ENCODE measurements at regions not wholly inside any gene's neighbourhood (a gene's known extent, or its start where the extent isn't known, plus 50 kb on each side); places are given as distances from the start of the nearest gene placed in this dataset.
"Not testable (repeated sequence)": the region's sequence is repeated elsewhere in the genome, so short reads cannot be mapped to it uniquely, and the experiment has no call there.

DNA sequence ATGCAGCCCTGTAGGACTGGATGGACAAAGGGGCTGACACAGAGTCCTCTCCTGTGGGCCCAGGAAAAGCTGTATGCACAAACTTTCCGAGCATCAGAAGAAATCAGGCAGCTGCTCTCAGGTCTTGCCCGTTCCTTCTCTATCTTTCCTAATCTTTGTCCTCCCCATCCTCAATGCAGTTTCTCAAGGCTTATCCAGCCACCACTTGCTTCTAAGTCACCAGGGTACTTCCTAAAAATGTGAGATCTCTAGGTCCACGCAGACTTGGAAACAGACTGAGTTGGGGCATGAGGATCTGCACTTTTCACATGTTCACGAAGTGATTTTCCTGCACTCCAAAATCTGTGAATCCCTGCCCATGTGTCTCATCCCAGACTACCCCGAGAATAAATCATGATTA, 394.5 kb upstream of the SLC35B3 start:
- DNase-seq (ENCODE audit: low read depth), result no peak

DNA sequence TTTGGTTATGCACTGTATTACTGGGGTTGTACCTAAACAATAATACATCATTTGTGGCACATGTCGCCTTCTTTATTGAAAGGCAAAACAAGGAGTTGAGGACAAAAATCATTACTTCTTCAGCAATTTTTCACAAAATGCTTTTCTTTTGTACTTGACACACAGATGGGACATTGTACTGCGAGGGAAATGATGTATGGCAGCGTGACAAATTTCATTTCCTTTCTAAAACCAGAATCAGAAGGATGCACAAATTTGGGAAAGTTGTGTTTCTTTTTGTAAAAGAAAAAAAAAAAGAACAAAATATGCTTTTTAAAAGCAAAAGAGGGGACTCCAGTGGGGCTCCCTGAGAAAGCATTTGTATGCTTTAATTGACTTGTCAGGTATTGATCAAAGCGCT, 394.0 kb upstream of the SLC35B3 start:
- no peak for DNase-seq (ENCODE audit: low read depth)

DNA sequence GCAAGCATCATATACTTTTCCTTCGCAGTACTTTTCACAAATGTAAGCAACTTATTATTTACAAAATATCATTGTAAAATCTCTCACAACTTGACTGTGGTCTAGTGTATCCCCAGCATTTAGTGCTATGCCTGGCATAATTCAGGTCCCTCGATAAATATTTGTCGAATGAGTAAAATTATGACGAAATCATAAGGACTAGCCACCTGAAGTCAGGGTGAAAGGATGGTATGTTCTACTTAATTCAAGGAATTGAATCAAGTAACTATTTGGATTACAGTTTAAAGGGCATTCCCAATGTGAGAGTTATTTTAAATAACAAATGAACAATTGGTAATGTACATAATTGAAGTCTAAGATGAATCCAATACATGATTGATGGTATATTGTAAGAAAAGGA, 393.0 kb upstream of the SLC35B3 start:
- DNase-seq (ENCODE audit: low read depth), result no peak

DNA sequence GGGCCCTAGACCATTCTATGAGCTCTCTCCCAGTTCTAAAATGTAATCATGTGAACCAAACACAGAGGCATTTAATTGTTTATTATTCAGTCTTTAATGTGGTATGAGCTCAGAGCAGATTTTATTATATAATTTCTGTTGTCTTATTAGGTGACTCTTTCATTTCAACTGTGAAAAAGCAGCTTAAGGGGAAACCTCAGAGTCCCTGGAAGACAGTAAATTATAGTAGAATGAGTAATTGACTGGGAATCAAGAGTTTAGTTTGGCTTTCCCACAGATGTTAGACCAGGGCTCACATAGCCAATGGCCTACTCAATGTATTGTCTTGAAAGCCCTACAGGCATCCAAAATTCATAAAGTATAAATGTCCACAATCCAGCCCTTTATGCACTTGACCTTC, 390.4 kb upstream of the SLC35B3 start:
- DNase-seq (ENCODE audit: low read depth), result no peak

DNA sequence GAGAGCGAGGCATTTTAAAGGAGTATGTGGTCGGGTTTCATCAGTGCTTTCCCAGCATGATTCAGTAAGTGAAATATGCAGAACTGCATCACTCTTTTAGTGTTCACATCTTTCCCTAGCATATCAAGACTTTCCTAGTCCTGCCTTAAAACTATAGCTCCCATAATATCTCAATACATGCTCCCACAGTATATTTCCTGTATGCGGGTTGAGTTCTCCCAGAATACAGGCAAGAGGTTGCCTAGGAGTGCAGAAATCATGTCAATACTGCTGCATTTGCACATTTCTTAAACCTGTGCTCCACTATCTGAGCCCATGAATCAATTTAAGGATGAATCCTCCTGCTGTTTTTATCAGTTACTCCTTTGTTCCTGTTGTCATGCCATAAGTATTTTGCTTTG, 386.6 kb upstream of the SLC35B3 start:
- no peak for DNase-seq (ENCODE audit: low read depth)

DNA sequence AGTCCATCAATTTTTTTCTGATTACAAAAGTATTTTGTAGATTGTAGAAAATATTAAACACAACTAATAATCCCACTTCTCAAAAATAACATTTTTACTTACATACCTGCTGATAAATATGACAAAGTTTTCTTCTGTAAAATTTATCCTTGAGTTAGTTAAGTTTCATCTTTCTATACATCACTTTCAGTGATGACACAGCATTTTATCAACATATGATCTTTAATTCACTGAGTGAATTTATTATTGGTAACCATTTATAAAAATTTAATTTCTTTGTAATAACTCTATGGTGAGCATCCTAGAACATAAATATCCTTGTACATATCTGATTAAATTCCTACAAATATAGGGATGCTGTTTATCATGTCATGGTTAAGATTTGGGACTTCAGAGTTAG, 385.0 kb upstream of the SLC35B3 start:
- DNase-seq (ENCODE audit: low read depth), result no peak

DNA sequence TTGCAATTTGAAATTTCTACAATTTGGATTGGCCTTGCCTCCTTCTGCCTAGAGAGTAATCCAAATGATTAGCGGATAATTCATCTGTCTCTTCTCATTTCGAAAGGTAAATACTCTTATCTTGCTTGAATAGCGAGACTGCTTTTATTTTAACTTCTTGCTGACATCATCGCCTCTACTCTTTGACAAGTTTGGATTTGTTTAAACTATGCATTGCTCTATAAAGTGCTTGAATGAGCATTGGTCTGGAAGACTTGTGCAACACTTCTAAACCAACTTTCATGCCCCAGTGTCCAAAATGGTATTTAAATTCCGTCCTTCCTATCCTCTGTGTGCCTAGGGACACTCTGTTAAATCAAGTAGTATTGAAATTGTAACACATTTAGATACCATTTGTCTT, 384.1 kb upstream of the SLC35B3 start:
- no peak for DNase-seq (ENCODE audit: low read depth)

DNA sequence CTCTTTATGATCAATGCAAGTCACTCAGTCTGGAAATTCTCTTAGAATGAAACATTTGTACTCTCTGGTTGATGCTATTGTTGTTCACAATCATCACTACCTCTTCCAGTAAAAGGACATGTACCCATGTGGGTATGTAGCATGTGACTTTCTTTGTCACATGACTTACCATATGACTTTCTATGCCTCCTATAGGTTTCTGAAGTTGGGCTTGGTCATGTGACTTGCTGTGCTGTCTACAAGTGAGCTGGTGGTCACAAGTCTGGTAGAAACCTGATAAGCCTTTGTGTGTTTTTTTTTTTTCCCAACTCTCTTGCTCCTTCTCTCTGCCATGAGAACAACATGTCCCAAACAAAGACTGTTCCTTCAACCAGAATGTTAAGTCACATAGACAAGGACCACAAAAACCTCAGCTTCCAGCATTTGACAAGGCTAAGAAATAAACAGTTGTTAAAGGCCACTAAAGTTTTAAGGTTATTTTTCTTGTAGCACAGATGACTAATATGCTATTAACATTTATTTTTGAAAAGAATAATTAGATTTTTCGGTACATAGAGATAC, 379.2 kb upstream of the SLC35B3 start:
- no peak for DNase-seq (ENCODE audit: low read depth)

DNA sequence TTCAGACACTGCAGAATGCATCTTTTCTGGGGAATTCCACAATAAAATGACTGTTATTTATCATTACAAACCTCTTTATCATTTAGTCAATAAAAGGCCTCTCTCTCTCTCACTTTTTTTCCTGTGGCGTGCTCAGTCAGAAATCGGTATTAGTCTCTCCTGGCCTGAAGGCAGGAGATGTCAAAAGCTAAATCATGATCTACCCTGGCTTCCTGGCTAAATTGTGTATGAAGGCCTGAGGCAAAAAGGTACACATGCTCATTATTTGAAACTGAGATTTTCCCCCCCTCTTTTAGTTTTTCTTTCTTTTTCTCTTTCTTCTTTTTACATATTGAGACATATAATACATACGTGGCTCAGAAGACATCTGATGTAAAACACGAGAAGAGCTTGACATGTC, 375.0 kb upstream of the SLC35B3 start:
- no peak for DNase-seq (ENCODE audit: low read depth)

DNA sequence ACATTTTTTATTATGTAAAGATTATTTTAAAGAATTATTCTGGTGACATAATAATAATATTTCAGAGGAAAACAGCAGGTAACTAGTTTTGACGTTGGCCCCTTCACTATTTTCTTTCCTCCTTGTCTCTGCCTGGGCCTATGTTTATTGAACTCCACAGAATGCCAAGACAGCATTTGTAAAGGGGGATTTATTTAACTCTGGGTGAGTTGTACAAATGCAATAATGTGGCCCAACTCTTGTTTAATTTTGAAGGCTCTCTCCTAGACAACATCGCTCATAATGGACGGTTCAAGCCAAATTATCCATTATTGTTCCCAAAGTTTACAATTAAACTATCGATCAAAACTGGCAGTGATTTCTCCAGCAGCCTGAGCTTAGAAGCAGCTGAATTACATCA, 374.3 kb upstream of the SLC35B3 start:
- no peak for DNase-seq (ENCODE audit: low read depth)

DNA sequence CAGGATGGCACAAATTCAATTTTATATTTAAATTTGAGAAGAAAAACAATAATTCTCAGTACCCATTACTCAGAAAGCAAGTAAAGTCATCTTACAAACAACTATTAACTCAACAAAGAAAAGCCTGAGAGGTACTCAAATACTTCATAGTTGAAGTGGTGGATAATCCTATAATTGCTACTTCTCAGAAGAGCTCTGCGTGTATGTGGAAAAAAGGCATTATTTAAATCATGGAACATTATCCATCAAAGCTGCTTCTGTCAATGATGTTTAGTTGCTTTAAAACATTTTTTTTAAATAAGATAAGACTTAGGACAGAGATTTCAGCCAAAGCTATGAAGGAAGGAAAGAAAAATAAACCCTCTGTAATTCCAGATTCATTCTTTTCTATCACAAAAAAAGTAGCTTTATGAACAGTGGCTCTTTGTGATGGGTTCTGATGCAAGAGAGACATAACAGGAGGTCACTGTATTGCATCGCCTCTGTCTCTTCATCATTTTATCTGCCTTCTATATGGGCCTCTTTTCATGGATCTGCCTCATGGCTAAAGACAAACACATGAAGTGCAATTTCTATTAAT, 367.9 kb upstream of the SLC35B3 start:
- no peak for DNase-seq (ENCODE audit: low read depth)

DNA sequence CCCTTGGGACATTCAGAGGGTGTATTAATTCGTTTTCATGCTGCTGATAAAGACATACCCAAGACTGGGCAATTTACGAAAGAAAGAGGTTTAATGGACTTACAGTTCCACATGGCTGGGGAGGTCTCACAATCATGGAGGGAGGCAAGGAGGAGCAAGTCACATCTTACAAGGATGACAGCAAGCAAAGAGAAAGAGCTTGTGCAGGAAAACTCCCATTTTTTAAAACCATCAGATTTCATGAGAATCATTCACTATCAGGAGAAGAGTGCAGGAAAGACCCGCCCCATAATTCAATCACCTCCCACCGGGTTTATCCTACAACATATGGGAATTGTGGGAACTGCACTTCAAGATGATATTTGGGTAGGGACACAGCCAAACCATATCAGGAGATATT, 367.1 kb upstream of the SLC35B3 start:
- not testable (repeated sequence) for DNase-seq (ENCODE audit: low read depth)

DNA sequence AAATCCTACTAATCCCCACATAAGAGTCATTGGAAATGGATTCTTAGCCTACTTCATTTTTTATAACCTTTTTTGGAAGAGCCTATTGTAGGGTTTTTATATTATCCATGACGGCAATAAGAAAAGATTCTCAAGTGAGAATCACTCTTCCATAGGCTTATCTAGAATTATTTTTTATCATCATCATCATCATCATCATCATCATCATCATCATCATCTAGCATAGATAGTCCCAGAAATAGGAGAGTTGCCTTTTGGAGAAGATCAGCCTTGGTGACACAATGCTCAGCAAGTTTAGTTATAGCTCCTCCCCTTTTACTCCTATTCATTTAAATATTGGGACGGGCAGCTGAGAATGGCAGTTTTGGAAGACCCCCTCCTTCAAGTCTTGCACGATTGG, 359.1 kb upstream of the SLC35B3 start:
- DNase-seq (ENCODE audit: low read depth), result no peak

DNA sequence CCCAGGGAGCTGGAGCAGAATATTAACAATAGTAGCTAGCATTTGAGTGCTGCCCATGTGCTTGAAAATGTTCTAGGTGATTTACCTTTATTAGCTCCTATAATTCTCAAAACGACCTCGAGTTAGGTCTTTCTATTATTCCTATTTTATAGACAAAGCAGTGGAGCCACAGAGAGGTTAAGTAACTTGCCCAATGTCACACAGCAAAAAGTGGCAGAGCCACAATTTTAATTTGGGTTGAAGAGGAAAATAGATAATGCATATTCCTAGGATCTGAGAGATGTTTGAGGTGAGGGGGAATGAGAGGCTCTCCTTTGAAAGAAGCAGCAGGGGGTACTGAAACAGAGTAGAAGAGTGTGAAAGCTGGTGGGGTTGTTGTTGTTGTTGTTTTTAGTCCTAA, 354.5 kb upstream of the SLC35B3 start:
- no peak for DNase-seq (ENCODE audit: low read depth)

DNA sequence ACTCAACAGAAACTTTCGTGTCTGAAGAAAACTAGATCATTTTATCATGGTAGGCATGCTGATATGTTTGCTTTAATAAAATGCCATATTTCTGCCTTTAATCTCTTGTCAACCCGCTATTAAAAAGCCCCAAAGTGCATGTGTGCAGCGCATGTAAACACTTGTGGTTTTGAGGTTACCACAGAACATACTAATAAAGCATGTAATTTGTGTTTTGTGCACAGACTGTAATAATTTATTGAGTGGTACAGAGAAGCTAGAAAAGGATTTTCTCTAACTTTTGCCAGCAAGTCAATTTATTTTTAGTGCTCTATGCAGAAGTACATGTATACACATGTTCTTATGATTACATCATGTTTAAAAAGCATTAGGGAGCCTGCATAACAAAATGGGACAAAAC, 349.9 kb upstream of the SLC35B3 start:
- DNase-seq (ENCODE audit: low read depth), result no peak

DNA sequence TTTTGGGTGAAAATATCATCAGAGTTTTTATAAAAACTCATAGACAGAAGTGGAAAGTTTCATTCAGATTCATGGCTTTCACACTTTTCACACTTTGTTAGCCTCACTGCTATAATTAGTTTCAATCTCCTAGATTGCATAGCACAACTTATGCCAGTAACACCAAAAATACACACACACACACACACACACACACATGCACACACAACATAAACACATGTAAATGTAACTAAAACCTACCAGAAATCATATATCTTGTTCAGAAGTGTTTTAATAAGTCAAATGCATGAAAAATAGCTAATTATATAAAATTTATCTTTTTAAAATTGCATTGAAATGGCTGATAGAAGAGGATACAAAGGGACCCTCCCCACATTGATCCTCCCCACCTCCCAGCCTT, 347.8 kb upstream of the SLC35B3 start:
- no peak for DNase-seq (ENCODE audit: low read depth)

DNA sequence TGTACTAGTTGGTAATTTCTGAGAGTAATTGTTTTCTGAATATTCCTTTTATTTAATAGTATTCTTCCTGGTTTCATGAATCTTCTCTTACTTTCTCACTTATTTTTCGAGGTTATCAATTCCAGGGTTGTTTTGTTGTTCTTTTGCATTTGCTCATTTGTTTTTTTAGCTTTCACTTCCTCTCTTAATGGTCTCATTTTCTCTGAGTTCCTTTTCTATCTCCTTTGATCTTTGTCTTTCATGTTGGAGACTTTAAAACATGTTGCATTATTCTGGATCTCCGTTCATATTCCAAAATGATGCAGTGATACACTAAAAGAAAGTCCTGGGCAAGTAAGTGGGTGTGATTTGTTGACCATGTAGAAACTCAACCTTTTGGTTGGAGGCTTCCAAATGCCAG, 345.3 kb upstream of the SLC35B3 start:
- no peak for DNase-seq (ENCODE audit: low read depth)

DNA sequence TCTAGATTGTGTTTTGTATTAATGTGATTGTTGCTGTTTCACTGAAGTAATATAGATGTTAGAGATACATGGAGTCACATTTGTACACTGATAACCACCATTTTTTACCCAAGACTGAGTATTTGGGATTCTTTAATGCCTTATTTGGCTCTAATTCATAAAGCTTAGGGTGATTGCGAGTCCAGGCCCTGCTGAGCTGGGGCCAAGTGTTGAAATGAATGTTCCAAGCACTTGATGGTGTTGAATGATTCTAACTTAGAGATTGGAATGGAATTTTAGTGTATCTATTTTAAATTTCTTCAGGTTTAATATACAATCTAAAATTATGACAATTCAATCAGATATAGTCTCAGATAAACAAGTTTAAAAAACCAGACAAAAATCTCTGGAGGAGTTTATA, 329.4 kb upstream of the SLC35B3 start:
- DNase-seq (ENCODE audit: low read depth), result no peak

DNA sequence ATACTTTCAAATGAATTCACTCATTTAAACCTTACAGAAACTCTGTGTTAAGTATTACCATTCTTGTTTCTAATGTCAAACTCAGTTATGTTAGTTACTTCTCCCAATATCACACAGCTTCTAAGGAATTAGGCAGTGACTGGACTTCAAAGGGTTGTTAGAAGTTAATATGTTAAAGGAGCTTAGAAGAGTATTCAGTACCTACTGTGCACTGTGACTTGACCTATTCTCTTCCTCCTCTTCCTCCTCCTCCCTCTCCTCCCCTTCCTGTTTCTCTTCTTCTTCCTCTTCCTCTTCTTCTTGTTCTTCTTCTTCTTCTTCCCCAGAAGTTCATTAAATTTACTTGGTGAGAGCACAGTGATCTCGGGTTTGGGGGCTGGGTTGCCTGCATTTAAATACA, 325.6 kb upstream of the SLC35B3 start:
- no peak for DNase-seq (ENCODE audit: low read depth)

DNA sequence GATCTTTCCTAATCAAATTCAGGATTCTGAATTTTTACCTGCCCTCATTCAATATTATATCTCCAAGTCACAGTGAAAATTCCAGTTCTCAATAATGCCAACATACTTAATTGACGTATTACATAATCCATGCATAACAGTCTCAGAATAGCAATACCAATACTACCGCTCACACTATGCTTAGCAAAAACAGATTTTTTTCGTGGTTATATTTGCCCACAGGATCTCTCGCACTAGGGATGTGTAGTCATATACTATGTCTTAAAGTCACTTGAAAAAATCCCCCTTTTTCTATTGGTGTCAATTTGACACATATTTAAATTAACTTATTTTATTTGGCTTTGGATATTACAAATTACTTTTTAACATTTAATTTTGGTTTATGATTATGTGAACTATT, 323.1 kb upstream of the SLC35B3 start:
- DNase-seq (ENCODE audit: low read depth), result no peak

DNA sequence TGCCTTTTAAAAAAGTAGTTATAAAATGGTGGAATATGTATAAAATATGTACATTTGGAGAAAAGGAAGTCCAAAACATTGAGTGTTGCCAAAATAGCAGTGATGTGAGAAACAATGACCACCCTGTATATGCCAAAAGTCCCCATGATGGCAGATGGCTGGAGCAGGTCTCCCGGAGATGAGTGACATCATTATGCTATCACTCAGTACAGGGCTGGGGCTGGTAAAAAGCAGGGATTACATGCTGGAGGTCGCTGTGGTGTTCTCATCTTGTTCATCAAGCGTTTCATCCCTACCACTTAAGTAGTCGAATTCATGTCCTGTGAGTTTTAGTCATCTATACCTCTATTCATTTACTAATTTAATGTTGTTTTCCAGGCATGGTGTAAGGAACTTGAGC, 315.3 kb upstream of the SLC35B3 start:
- DNase-seq (ENCODE audit: low read depth), result no peak

DNA sequence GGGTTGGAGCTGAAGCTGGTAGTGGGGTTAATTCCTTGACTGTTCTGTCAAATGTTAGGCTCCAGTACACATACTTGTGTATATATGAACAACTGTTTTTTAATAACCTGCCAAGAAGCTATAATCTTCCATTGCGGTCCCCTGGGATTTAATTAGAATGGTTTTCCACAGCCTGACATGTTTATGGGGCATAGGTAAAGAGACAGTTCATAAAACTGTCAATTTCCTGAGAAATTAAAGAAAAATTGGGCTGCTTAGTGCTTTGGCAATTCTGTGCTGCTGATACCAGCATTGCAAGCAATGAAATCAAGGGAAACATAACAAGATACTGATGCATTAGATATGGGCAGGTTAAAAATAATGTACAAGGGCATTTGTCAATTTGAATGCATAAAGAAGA, 314.1 kb upstream of the SLC35B3 start:
- no peak for DNase-seq (ENCODE audit: low read depth)

DNA sequence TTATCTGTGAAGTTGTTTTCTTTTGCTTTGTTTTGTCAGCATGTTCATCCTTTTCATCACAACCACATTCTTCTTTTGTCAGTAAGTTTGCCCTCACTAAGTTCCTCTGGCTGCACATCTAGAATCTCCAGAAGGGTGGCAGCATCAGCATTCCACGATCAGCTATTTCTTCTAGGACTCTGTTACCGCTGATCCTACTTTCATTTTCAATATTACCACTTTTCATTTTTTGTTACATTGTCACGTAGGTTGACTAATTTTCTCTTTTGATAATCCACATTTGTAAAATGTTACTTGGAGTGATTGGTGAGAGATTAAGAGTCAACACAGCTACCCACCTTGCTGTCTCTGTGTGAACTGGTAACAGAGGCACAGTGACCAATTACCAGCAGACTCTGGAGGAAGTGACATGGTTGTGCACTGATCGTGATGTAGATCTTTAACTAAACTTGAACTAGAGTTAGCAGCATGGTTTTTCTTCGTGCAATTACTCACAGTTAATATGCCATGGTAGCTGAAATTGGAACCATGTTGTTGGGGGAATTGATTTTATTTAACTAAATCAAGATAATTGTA, 307.9 kb upstream of the SLC35B3 start:
- DNase-seq (ENCODE audit: low read depth), result no peak

DNA sequence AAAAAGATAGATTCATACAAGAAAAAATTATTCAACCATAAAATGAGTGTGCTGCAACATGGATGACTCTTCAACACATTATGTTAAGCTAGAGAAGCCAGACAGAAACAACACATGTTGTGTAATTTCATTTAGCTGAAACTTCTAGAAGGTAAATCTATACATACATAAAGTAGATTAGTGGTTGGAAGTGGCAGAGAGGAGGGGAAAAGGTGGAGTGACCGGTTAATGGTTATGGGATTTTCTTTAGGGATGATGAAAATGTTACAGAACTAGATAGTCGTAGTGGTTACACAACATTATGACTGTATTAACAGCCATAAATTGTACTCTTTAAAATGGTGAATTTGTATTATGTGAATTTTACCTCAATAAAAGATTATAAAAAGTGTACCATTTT, 304.1 kb upstream of the SLC35B3 start:
- no peak for DNase-seq (ENCODE audit: low read depth)

Data from non-pigmented ciliary epithelial cell (primary cell).